Aorta (tissue), 5 donors: ENCODE measurements at regions not wholly inside any gene's neighbourhood (a gene's known extent, or its start where the extent isn't known, plus 50 kb on each side); places are given as distances from the start of the nearest gene placed in this dataset.

Experiments used
- ATAC-seq: fragments of 200-7000 bp; cut with Tn5 transposase; one replicate; pipeline ENCODE4 v1.9.1; 2022; ENCODE audit warnings: moderate library complexity; ENCODE audit not compliant: low FRiP score
- DNase-seq, 2 donors: peaks; one replicate each; pipeline ENCODE4 v3.0.0-alpha.2; 2020
- H3K27ac ChIP-seq, 2 donors: one replicate each; pipeline ENCODE4 v1.5.1; 2013; ENCODE audit warnings: low read length in 2 of 2, mild to moderate bottlenecking in 2 of 2, moderate library complexity in 2 of 2, control low read depth in 1 of 2, inconsistent platforms in 1 of 2, low read depth in 1 of 2
- H3K27me3 ChIP-seq, 2 donors: one replicate each; pipeline ENCODE4 v1.6.1; 2013; ENCODE audit warnings: control low read depth in 1 of 2, low read length in 1 of 2, mild to moderate bottlenecking in 1 of 2, moderate library complexity in 1 of 2; ENCODE audit not compliant: insufficient read depth in 2 of 2, control insufficient read depth in 1 of 2
- H3K36me3 ChIP-seq, 2 donors: one replicate each; pipeline ENCODE4 v1.6.1; 2013; ENCODE audit warnings: control low read depth in 1 of 2, low read length in 1 of 2, mild to moderate bottlenecking in 1 of 2; ENCODE audit not compliant: insufficient read depth in 2 of 2, control insufficient read depth in 1 of 2
- H3K4me1 ChIP-seq, 2 donors: one replicate each; pipeline ENCODE4 v1.6.1; 2013; ENCODE audit warnings: low read length in 2 of 2, control low read depth in 1 of 2, mild to moderate bottlenecking in 1 of 2, moderate library complexity in 1 of 2; ENCODE audit not compliant: insufficient read depth in 2 of 2, control insufficient read depth in 1 of 2
- H3K4me3 ChIP-seq, 2 donors: one replicate each; pipeline ENCODE4 v1.5.1; 2013; ENCODE audit warnings: low read length in 2 of 2, control low read depth in 1 of 2, mild to moderate bottlenecking in 1 of 2
- H3K9me3 ChIP-seq: one replicate; pipeline ENCODE4 v1.6.1; 2013; ENCODE audit warnings: mild to moderate bottlenecking, low read length; ENCODE audit not compliant: control insufficient read depth
- WGBS, 2 donors: extraction: QIAGEN DNeasy Blood & Tissue Kit; methylation state at CpG; one replicate each; pipeline ENCODE4 v1.1.7; 2013; 5-methylcytosine and 5-hydroxymethylcytosine counted together
- intact Hi-C, 2 donors: fragments of 100-400 bp; cut with DNase I; formaldehyde crosslinking; loops; one replicate each; pipeline versions ENCODE4 v1.14.2 to v1.15.0; 2022
- donor health status: healthy with polysubstance abuse.
- donor health status: Bipolar disorder and iron deficiency.
- donor health status: DM: no; HTN: no; CAD: no.
- donor health status: DM: no; HTN: no; CAD: no.
- donor health status: DM: yes; HTN: yes; CAD: no.

- no peaks in the 10 kb centered on the region for H3K36me3 ChIP-seq
- no peak overlapping the region for H3K4me3 ChIP-seq
- H3K4me1 ChIP-seq: no peaks in the 10 kb centered on the region
- H3K27me3 ChIP-seq: no peaks in the 10 kb centered on the region
- H3K27ac ChIP-seq: no peak overlapping the region
- DNase-seq (no peak), ATAC-seq (no peak)
- H3K9me3 ChIP-seq: peaks cover 8% of the 10 kb centered on the region
- intact Hi-C loops: no loop called here
- 79 to 81% methylated on average over 11 of the region's 11 CpGs for WGBS, 2 donors
These were observed 55.0 kb upstream of the C10orf120 start for GRCh38 chr10:122754491-122755235.

GRCh38 chr10:122749886-122750285 lies 50.2 kb upstream of the C10orf120 start:
- H3K36me3 ChIP-seq: no peaks in the 10 kb centered on the region
- H3K9me3 ChIP-seq: no peaks in the 10 kb centered on the region
- 75 to 81% methylated on average over 13 of the region's 13 CpGs for WGBS, 2 donors
- H3K27ac ChIP-seq: no peak overlapping the region
- no peaks in the 10 kb centered on the region for H3K4me1 ChIP-seq
- no peak for ATAC-seq
- no peaks in the 10 kb centered on the region for H3K27me3 ChIP-seq
- intact Hi-C loops: no loop called here
- DNase-seq: no peak
- no peak overlapping the region for H3K4me3 ChIP-seq
